PC-3 (cell line): ENCODE measurements at regions not wholly inside any gene's neighbourhood (a gene's known extent, or its start where the extent isn't known, plus 50 kb on each side); places are given as distances from the start of the nearest gene placed in this dataset.
A peak's percentile ranks its signal among the peaks of the same experiment; 100 is the strongest.

Experiments used
- ATAC-seq: fragments of 200-7000 bp; cut with Tn5 transposase; 2 replicates; pipeline ENCODE4 v1.9.1; 2020; ENCODE audit warnings: mild to moderate bottlenecking, moderate library complexity
- BruUV-seq: library from RNA; stranded (reverse); fragments of 400-500 nt; replicated peaks from 2 replicates; lab custom pipeline; 2021; lab: Mats Ljungman, UMichigan
- CTCF ChIA-PET: fragments of 300-600 bp; sonication (Branson Sonifier 250); formaldehyde crosslinking; loops from one replicate; lab custom pipeline; 2022; ENCODE audit warnings: antibody characterized with exemption; lab: Charles Lee
- POLR2A ChIA-PET: fragments of 300-600 bp; sonication (Branson Sonifier 250); formaldehyde crosslinking; loops from one replicate; lab custom pipeline; 2022; ENCODE audit warnings: antibody characterized with exemption; ENCODE audit not compliant: unreplicated experiment; lab: Charles Lee
- DNase-seq: peaks from one replicate; pipeline ENCODE4 v3.0.0-alpha.2; 2015
- H2AFZ ChIP-seq: fragments of 300-600 bp; sonication (generic); 2 replicates; pipeline ENCODE4 v1.6.0; 2016; ENCODE audit warnings: antibody characterized with exemption, low read length
- H3F3A ChIP-seq: fragments of 300-600 bp; sonication (generic); one replicate; pipeline ENCODE4 v1.6.0; 2017; ENCODE audit warnings: antibody characterized with exemption, low read length, control low read depth, mild to moderate bottlenecking; ENCODE audit not compliant: unreplicated experiment
- H3K27ac ChIP-seq: fragments of 300-600 bp; sonication (generic); 2 replicates; pipeline ENCODE4 v1.5.1; 2016; ENCODE audit warnings: mild to moderate bottlenecking, low read length
- H3K27me3 ChIP-seq: fragments of 300-600 bp; sonication (generic); 2 replicates; pipeline ENCODE4 v1.6.1; 2016; ENCODE audit warnings: low read length, mixed read lengths
- H3K36me3 ChIP-seq: fragments of 300-600 bp; sonication (generic); 2 replicates; pipeline ENCODE4 v1.6.1; 2016; ENCODE audit warnings: low read depth, mixed run types, low read length, mixed read lengths
- H3K4me1 ChIP-seq: fragments of 300-600 bp; sonication (generic); 2 replicates; pipeline ENCODE4 v1.5.1; 2016; ENCODE audit warnings: low read length; ENCODE audit not compliant: insufficient read depth
- H3K4me2 ChIP-seq: fragments of 300-600 bp; sonication (generic); 2 replicates; pipeline ENCODE4 v1.6.0; 2016; ENCODE audit warnings: low read length
- H3K4me3 ChIP-seq: fragments of 300-600 bp; sonication (generic); 2 replicates; pipeline ENCODE4 v1.5.1; 2016; ENCODE audit warnings: mild to moderate bottlenecking, low read length, mixed read lengths
- H3K79me2 ChIP-seq: fragments of 300-600 bp; sonication (generic); 2 replicates; pipeline ENCODE4 v1.6.1; 2017; ENCODE audit warnings: low read length, mixed read lengths
- H3K9ac ChIP-seq: fragments of 300-600 bp; sonication (generic); 2 replicates; pipeline ENCODE4 v1.6.0; 2016; ENCODE audit warnings: mild to moderate bottlenecking, low read length
- H3K9me2 ChIP-seq: fragments of 300-600 bp; sonication (generic); replicated peaks from 2 replicates; pipeline ENCODE4 v1.6.1; 2016; ENCODE audit warnings: mixed run types, low read length, mixed read lengths
- H3K9me3 ChIP-seq: fragments of 300-600 bp; sonication (generic); 2 replicates; pipeline ENCODE4 v1.6.1; 2016; ENCODE audit warnings: low read length, mixed read lengths
- H4K20me1 ChIP-seq: fragments of 300-600 bp; sonication (generic); 2 replicates; pipeline ENCODE4 v1.6.1; 2016; ENCODE audit warnings: low read length, mixed read lengths
- EZH2 ChIP-seq: fragments of 300-600 bp; sonication (generic); IDR thresholded peaks from one replicate; pipeline ENCODE4 v1.6.1; 2017; ENCODE audit warnings: antibody characterized with exemption, mild to moderate bottlenecking, low read length; ENCODE audit not compliant: unreplicated experiment
- EZH2phosphoT487 ChIP-seq: fragments of 300-600 bp; sonication (generic); IDR thresholded peaks from 2 replicates; pipeline ENCODE4 v1.6.1; 2018; ENCODE audit warnings: mild to moderate bottlenecking, antibody characterized with exemption, low read length, borderline replicate concordance
- intact Hi-C: fragments of 100-400 bp; cut with micrococcal nuclease; formaldehyde crosslinking; loops from 2 replicates; pipeline ENCODE4 v1.9.0; 2023
- TF ChIP-seq, protein P1 (sequence below): fragments of 300-600 bp; sonication (generic); conservative IDR thresholded peaks from 2 replicates; pipeline ENCODE4 v1.5.1; 2017; ENCODE audit warnings: antibody characterized with exemption, low read depth, mild to moderate bottlenecking, low read length

DNA sequence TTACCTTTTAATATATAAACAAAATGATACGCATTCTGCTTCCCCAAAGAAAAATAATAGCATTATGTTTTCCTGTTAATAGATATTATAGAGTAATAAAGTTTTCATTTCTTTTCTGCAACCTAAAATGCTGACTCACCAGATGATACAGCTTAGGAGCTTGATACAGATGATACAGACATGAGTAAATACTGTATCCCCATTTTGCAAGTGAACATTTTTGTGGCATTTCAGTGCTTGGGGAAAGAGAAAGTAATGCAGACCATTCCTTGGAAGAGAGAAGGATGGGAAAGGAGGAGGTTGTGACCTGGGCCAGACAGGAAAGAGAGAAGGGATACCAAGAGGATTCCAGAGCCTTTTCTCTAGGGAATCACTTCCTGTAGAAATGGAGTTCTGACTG is 97.5 kb upstream of the FSHR start:
- no peak overlapping the region for H3K4me2 ChIP-seq
- no peaks in the 10 kb centered on the region for H3F3A ChIP-seq
- H3K4me1 ChIP-seq, result no peaks in the 10 kb centered on the region
- no TSS peak for BruUV-seq
- H3K36me3 ChIP-seq, result no peaks in the 10 kb centered on the region
- H3K27me3 ChIP-seq, result no peaks in the 10 kb centered on the region
- no peak overlapping the region for H3K9ac ChIP-seq
- H4K20me1 ChIP-seq, result no peaks in the 10 kb centered on the region
- POLR2A ChIA-PET, result no interaction called here
- no peaks in the 10 kb centered on the region for H3K79me2 ChIP-seq
- no peak for DNase-seq
- no peak overlapping the region for H3K27ac ChIP-seq
- TF ChIP-seq EZH2phosphoT487 (no peak), EZH2 (no peak)
- TF ChIP-seq, protein P1, sequence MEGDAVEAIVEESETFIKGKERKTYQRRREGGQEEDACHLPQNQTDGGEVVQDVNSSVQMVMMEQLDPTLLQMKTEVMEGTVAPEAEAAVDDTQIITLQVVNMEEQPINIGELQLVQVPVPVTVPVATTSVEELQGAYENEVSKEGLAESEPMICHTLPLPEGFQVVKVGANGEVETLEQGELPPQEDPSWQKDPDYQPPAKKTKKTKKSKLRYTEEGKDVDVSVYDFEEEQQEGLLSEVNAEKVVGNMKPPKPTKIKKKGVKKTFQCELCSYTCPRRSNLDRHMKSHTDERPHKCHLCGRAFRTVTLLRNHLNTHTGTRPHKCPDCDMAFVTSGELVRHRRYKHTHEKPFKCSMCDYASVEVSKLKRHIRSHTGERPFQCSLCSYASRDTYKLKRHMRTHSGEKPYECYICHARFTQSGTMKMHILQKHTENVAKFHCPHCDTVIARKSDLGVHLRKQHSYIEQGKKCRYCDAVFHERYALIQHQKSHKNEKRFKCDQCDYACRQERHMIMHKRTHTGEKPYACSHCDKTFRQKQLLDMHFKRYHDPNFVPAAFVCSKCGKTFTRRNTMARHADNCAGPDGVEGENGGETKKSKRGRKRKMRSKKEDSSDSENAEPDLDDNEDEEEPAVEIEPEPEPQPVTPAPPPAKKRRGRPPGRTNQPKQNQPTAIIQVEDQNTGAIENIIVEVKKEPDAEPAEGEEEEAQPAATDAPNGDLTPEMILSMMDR, result no peak
- H2AFZ ChIP-seq, result no peak overlapping the region
- ATAC-seq, result no peak
- intact Hi-C loops, result no loop called here
- no peaks in the 10 kb centered on the region for H3K9me2 ChIP-seq
- H3K4me3 ChIP-seq, result no peak overlapping the region
- H3K9me3 ChIP-seq, result no peaks in the 10 kb centered on the region
- CTCF ChIA-PET, result no interaction called here

DNA sequence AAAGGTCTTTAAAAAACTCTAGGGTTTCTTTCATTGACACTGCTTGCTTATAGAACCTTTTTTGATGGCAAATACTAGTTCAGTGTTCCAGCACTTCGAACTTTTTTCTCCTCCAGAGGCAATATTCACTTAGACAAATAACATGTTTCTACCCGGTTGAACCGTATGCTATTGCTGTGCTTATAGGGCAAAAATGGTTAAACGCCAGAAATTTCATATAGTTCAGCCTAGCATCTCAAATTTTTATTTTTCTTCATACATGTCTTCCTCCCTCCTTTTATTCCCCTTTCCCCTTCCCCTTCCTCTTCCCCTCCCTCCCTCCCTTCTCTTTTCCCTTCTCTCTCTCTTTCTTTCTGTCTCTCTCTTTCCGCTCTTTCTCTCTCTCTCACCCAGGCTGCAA is 96.9 kb upstream of the FSHR start:
- ChIA-PET CTCF (no interaction called here), POLR2A (no interaction called here)
- no TSS peak for BruUV-seq
- Histone ChIP-seq H3K27ac (no peak overlapping the region), H3K4me3 (no peak overlapping the region), H2AFZ (no peak overlapping the region), H3K9ac (no peak overlapping the region), H3K9me2 (no peaks in the 10 kb centered on the region), H3F3A (no peaks in the 10 kb centered on the region), H3K36me3 (no peaks in the 10 kb centered on the region), H3K4me2 (no peak overlapping the region), H3K9me3 (no peaks in the 10 kb centered on the region), H3K27me3 (no peaks in the 10 kb centered on the region), H3K79me2 (no peaks in the 10 kb centered on the region), H4K20me1 (no peaks in the 10 kb centered on the region), H3K4me1 (no peaks in the 10 kb centered on the region)
- intact Hi-C loops, result no loop called here
- ATAC-seq (no peak), DNase-seq (no peak)
- TF ChIP-seq EZH2, result no peak
- TF ChIP-seq EZH2phosphoT487, result no peak
- TF ChIP-seq, protein P1, result no peak

DNA sequence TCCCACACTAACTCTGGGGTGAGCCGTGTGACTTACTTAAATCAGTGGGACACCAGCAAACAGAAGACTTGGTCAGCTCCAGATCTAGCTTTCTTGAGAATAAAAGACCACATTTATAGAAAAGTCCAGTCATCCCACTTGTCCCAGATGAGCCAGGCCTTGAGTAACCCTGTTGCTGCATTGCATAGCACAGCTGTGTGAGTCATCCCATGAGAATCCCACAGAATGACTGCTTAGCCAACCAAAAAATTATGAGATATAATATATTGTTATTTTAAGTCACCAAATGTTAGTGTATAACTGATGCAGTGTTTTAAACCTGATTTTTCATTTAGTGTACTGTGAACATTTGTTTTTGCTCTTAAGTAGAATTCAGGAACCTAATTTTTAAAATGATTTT is 94.2 kb upstream of the FSHR start:
- H3K4me1 ChIP-seq, result no peaks in the 10 kb centered on the region
- TF ChIP-seq EZH2phosphoT487 (no peak), EZH2 (no peak)
- TF ChIP-seq, protein P1, result no peak
- H3K79me2 ChIP-seq, result no peaks in the 10 kb centered on the region
- H3K27me3 ChIP-seq, result no peaks in the 10 kb centered on the region
- H3K9me3 ChIP-seq, result no peaks in the 10 kb centered on the region
- H3K36me3 ChIP-seq, result no peaks in the 10 kb centered on the region
- H3K9ac ChIP-seq, result no peak overlapping the region
- CTCF ChIA-PET, result no interaction called here
- no peak overlapping the region for H3K4me2 ChIP-seq
- no peak overlapping the region for H2AFZ ChIP-seq
- POLR2A ChIA-PET, result no interaction called here
- ATAC-seq (no peak), DNase-seq (peak; percentile 66)
- intact Hi-C loops, result no loop called here
- no peak overlapping the region for H3K27ac ChIP-seq
- BruUV-seq, result no TSS peak
- no peak overlapping the region for H3K4me3 ChIP-seq
- H4K20me1 ChIP-seq, result no peaks in the 10 kb centered on the region
- no peaks in the 10 kb centered on the region for H3F3A ChIP-seq
- no peaks in the 10 kb centered on the region for H3K9me2 ChIP-seq
